ENCODE measurements at regions not wholly inside any gene's neighbourhood (a gene's known extent, or its start where the extent isn't known, plus 50 kb on each side); places are given as distances from the start of the nearest gene placed in this dataset.
"Not testable (repeated sequence)": the region's sequence is repeated elsewhere in the genome, so short reads cannot be mapped to it uniquely, and the experiment has no call there.

- H3K36me3 ChIP-seq, result no peaks in the 10 kb centered on the region
- H3K27me3 ChIP-seq (replicated peaks in 1 of 7), result peaks cover 3 to 92% (median 34%) of the 10 kb centered on the region in 7 donors
- no peak overlapping the region for H3K27ac ChIP-seq
- intact Hi-C loops (cut with DNase I; ENCODE audit: low total_unique reads), result no loop called here
- TF ChIP-seq POLR2A (IDR thresholded peaks at IDR 0.05) (no peak), POLR2AphosphoS5 (IDR thresholded peaks at IDR 0.05) (no peak), CTCF (IDR thresholded peaks at IDR 0.05 in 8 of 11, conservative IDR thresholded peaks at IDR 0.05 in 3 of 11) (no peak)
- H3K4me3 ChIP-seq, result no peak overlapping the region
- WGBS, 5 donors, result 85 to 98% (median 89%) methylated on average over 3 of the region's 3 CpGs
- no peaks in the 10 kb centered on the region for H3K9me3 ChIP-seq
- peaks cover 0 to 7% (median 3%) of the 10 kb centered on the region in 6 donors for H3K4me1 ChIP-seq
- DNase-seq, result no peak
These were observed 84.0 kb downstream of the GPX5 start for GRCh38 chr6:28609672-28610071.

GRCh38 chr6:28615616-28615954 lies 89.9 kb downstream of the GPX5 start:
- TF ChIP-seq POLR2A (IDR thresholded peaks at IDR 0.05) (no peak), CTCF (IDR thresholded peaks at IDR 0.05 in 8 of 11, conservative IDR thresholded peaks at IDR 0.05 in 3 of 11) (no peak), POLR2AphosphoS5 (IDR thresholded peaks at IDR 0.05) (no peak)
- no peak for DNase-seq
- no peak overlapping the region for H3K4me3 ChIP-seq
- intact Hi-C loops (cut with DNase I; ENCODE audit: low total_unique reads), result no loop called here
- WGBS, 5 donors, result 79 to 94% (median 92%) methylated on average over 7 of the region's 7 CpGs
- H3K36me3 ChIP-seq, result no peaks in the 10 kb centered on the region
- H3K9me3 ChIP-seq, result peaks cover 0 to 10% (median 0%) of the 10 kb centered on the region in 8 donors
- peaks cover 0 to 92% (median 25%) of the 10 kb centered on the region in 7 donors for H3K27me3 ChIP-seq (replicated peaks in 1 of 7)
- no peak overlapping the region for H3K27ac ChIP-seq
- H3K4me1 ChIP-seq, result no peaks in the 10 kb centered on the region

DNA sequence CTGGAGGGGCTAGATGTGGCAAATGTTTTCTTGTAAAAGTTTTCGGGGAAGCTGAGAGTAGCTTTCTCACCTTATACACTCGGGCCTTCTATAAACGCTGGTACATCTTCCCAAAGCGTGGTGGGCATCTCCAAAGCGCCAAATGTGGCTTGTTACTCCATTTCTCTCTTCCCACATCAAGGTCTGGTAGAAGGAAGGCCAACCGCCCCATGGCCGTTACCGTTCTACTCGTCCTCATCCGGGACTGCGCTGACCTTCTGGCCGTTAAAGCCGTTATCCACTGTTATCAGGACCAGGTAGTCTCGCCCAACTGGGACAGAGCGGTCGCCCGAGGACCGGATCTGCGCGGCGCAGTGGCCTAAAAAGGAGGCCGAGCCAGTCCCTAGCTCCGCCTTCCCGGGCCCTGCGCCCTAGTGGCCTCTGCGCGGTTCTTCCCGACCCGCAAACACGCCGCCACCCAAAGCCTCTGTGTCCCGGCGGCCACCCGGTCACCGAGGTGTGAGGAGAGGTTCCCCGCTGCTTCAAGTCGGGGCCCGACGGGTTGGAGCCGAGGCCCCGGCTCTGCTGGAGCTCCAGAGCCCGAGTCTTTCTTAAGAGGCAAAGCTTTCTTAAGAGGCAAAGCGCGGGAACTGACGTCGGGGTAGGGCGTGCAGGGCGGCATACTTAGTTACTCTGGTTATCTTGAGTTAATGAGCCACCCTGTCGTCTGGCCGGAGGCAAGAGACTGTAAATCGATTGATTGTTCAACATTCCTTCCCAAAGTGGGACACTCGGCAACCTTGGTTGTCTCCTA lies 90.5 kb downstream of the GPX5 start:
- no peak for DNase-seq
- Histone ChIP-seq H3K9me3 (peaks cover 0 to 10% (median 0%) of the 10 kb centered on the region in 8 donors), H3K4me3 (no peak overlapping the region), H3K27me3 (replicated peaks in 1 of 7) (peaks cover 0 to 92% (median 27%) of the 10 kb centered on the region in 7 donors), H3K36me3 (no peaks in the 10 kb centered on the region), H3K4me1 (no peaks in the 10 kb centered on the region), H3K27ac (no peak overlapping the region)
- TF ChIP-seq CTCF (IDR thresholded peaks at IDR 0.05 in 8 of 11, conservative IDR thresholded peaks at IDR 0.05 in 3 of 11) (no peak), POLR2A (IDR thresholded peaks at IDR 0.05) (no peak), POLR2AphosphoS5 (IDR thresholded peaks at IDR 0.05) (no peak)
- intact Hi-C loops (cut with DNase I; ENCODE audit: low total_unique reads), result no loop called here
- 24 to 36% (median 27%) methylated on average over 39 to 52 of the region's 52 CpGs for WGBS, 5 donors

GRCh38 chr6:28618898-28619555 lies 93.3 kb downstream of the GPX5 start:
- TF ChIP-seq POLR2A (IDR thresholded peaks at IDR 0.05), result no peak
- no peak for TF ChIP-seq POLR2AphosphoS5 (IDR thresholded peaks at IDR 0.05)
- TF ChIP-seq CTCF (IDR thresholded peaks at IDR 0.05 in 8 of 11, conservative IDR thresholded peaks at IDR 0.05 in 3 of 11), result no peak
- Histone ChIP-seq H3K36me3 (no peaks in the 10 kb centered on the region), H3K27me3 (replicated peaks in 1 of 7) (peaks cover 0 to 75% (median 27%) of the 10 kb centered on the region in 7 donors), H3K4me1 (no peaks in the 10 kb centered on the region), H3K27ac (no peak overlapping the region), H3K9me3 (peaks cover 0 to 13% (median 0%) of the 10 kb centered on the region in 8 donors), H3K4me3 (no peak overlapping the region)
- no peak for DNase-seq
- intact Hi-C loops (cut with DNase I; ENCODE audit: low total_unique reads), result no loop called here

DNA sequence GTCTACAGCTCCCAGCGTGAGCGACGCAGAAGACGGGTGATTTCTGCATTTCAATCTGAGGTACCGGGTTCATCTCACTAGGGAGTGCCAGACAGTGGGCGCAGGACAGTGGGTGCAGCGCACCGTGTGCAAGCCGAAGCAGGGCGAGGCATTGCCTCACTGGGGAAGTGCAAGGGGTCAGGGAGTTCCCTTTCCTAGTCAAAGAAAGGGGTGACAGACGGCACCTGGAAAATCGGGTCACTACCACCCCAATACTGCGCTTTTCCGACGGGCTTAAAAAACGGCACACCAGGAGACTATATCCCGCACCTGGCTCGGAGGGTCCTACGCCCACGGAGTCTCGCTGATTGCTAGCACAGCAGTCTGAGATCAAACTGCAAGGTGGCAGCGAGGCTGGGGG lies 95.6 kb downstream of the GPX5 start:
- intact Hi-C loops (cut with DNase I; ENCODE audit: low total_unique reads); H3K27ac ChIP-seq; H3K4me3 ChIP-seq; H3K4me1 ChIP-seq; H3K9me3 ChIP-seq; H3K36me3 ChIP-seq; DNase-seq: not testable (repeated sequence)
- WGBS, 5 donors, result 21 to 44% (median 32%) methylated on average over 15 to 21 of the region's 22 CpGs
- peaks cover 0 to 52% (median 20%) of the 10 kb centered on the region in 7 donors for H3K27me3 ChIP-seq (replicated peaks in 1 of 7)

GRCh38 chr6:28623242-28623641 lies 97.6 kb downstream of the GPX5 start:
- Histone ChIP-seq H3K27me3 (replicated peaks in 1 of 7) (peaks cover 0 to 35% (median 10%) of the 10 kb centered on the region in 7 donors), H3K9me3 (peaks cover 0 to 13% (median 2%) of the 10 kb centered on the region in 8 donors)
- H3K4me1 ChIP-seq; H3K36me3 ChIP-seq; H3K4me3 ChIP-seq; H3K27ac ChIP-seq; DNase-seq; intact Hi-C loops (cut with DNase I; ENCODE audit: low total_unique reads): not testable (repeated sequence)
- WGBS, 5 donors, result 88 to 100% (median 93%) methylated on average over 2 to 3 of the region's 3 CpGs
